ENCODE measurements at regions not wholly inside any gene's neighbourhood (a gene's known extent, or its start where the extent isn't known, plus 50 kb on each side); places are given as distances from the start of the nearest gene placed in this dataset.
"Not testable (repeated sequence)": the region's sequence is repeated elsewhere in the genome, so short reads cannot be mapped to it uniquely, and the experiment has no call there.

- peaks cover 6 to 15% of the 10 kb centered on the region in 2 donors for H3K27me3 Mint-ChIP-seq
- ATAC-seq (no peak), DNase-seq (ENCODE audit: low spot score) (no peak)
- no peaks in the 10 kb centered on the region for H3K9me3 Mint-ChIP-seq
- H3K27ac Mint-ChIP-seq: no peak overlapping the region
- no peaks in the 10 kb centered on the region for H3K36me3 Mint-ChIP-seq
- no peaks in the 10 kb centered on the region for H3K4me1 Mint-ChIP-seq (ENCODE audit: low read depth in 2 of 2)
- no peak overlapping the region for H3K4me3 Mint-ChIP-seq
Measured at GRCh38 chr7:26988836-26989374, 106.9 kb downstream of the HOXA1 start.

GRCh38 chr7:26987338-26987737 lies 108.5 kb downstream of the HOXA1 start:
- Mint-ChIP-seq H3K4me3 (no peak overlapping the region), H3K9me3 (no peaks in the 10 kb centered on the region)

GRCh38 chr7:26978146-26978545 lies 113.8 kb upstream of the SKAP2 start:
- DNase-seq (ENCODE audit: low spot score): no peak
- no peaks in the 10 kb centered on the region for H3K36me3 Mint-ChIP-seq
- no peak overlapping the region for H3K27ac Mint-ChIP-seq

More at GRCh38 chr7:26987338-26987737, 108.5 kb downstream of the HOXA1 start:
- Mint-ChIP-seq H3K36me3 (no peaks in the 10 kb centered on the region), H3K27me3 (peaks cover 8 to 17% of the 10 kb centered on the region in 2 donors), H3K4me1 (ENCODE audit: low read depth in 2 of 2) (no peaks in the 10 kb centered on the region), H3K27ac (no peak overlapping the region)
- ATAC-seq (no peak), DNase-seq (ENCODE audit: low spot score) (no peak)

GRCh38 chr7:26976840-26977239 lies 112.5 kb upstream of the SKAP2 start:
- H3K27ac Mint-ChIP-seq: no peak overlapping the region
- ATAC-seq: no peak

More at GRCh38 chr7:26978146-26978545, 113.8 kb upstream of the SKAP2 start:
- Mint-ChIP-seq H3K9me3 (peaks cover 3% of the 10 kb centered on the region), H3K4me3 (no peak overlapping the region), H3K27me3 (peaks cover 23 to 34% of the 10 kb centered on the region in 2 donors), H3K4me1 (ENCODE audit: low read depth in 2 of 2) (no peaks in the 10 kb centered on the region)
- no peak for ATAC-seq

GRCh38 chr7:26971924-26972323 lies 107.5 kb upstream of the SKAP2 start:
- H3K4me3 Mint-ChIP-seq; ATAC-seq; H3K4me1 Mint-ChIP-seq (ENCODE audit: low read depth in 2 of 2); DNase-seq (ENCODE audit: low spot score); H3K27ac Mint-ChIP-seq: not testable (repeated sequence)
- Mint-ChIP-seq H3K27me3 (peaks cover 26 to 39% of the 10 kb centered on the region in 2 donors), H3K36me3 (peaks cover 27% of the 10 kb centered on the region), H3K9me3 (peaks cover 20% of the 10 kb centered on the region)

More at GRCh38 chr7:26976840-26977239, 112.5 kb upstream of the SKAP2 start:
- DNase-seq (ENCODE audit: low spot score): no peak
- no peaks in the 10 kb centered on the region for H3K4me1 Mint-ChIP-seq (ENCODE audit: low read depth in 2 of 2)
- H3K27me3 Mint-ChIP-seq: peaks cover 18 to 34% of the 10 kb centered on the region in 2 donors
- H3K9me3 Mint-ChIP-seq: peaks cover 9% of the 10 kb centered on the region
- H3K4me3 Mint-ChIP-seq: no peak overlapping the region
- H3K36me3 Mint-ChIP-seq: peaks cover 13% of the 10 kb centered on the region

GRCh38 chr7:26965724-26966123 lies 101.3 kb upstream of the SKAP2 start:
- peaks cover 7 to 13% of the 10 kb centered on the region in 2 donors for H3K27me3 Mint-ChIP-seq
- no peaks in the 10 kb centered on the region for H3K4me1 Mint-ChIP-seq (ENCODE audit: low read depth in 2 of 2)
- no peak overlapping the region for H3K27ac Mint-ChIP-seq
- DNase-seq (ENCODE audit: low spot score) (no peak), ATAC-seq (no peak)
- H3K36me3 Mint-ChIP-seq: peaks cover 3% of the 10 kb centered on the region
- H3K4me3 Mint-ChIP-seq: no peak overlapping the region
- H3K9me3 Mint-ChIP-seq: no peaks in the 10 kb centered on the region

GRCh38 chr7:26964156-26964808 lies 99.9 kb upstream of the SKAP2 start:
- no peaks in the 10 kb centered on the region for H3K4me1 Mint-ChIP-seq (ENCODE audit: low read depth in 2 of 2)
- H3K4me3 Mint-ChIP-seq: no peak overlapping the region
- no peak for ATAC-seq
- DNase-seq (ENCODE audit: low spot score): no peak
- no peaks in the 10 kb centered on the region for H3K36me3 Mint-ChIP-seq
- no peaks in the 10 kb centered on the region for H3K9me3 Mint-ChIP-seq
- H3K27ac Mint-ChIP-seq: no peak overlapping the region
- H3K27me3 Mint-ChIP-seq: peaks cover 5 to 13% of the 10 kb centered on the region in 2 donors

- ATAC-seq: no peak
- Mint-ChIP-seq H3K4me3 (no peak overlapping the region), H3K27ac (no peak overlapping the region), H3K27me3 (peaks cover 22 to 32% of the 10 kb centered on the region in 2 donors), H3K9me3 (no peaks in the 10 kb centered on the region), H3K36me3 (no peaks in the 10 kb centered on the region), H3K4me1 (ENCODE audit: low read depth in 2 of 2) (no peaks in the 10 kb centered on the region)
- DNase-seq (ENCODE audit: low spot score): no peak
Measured at GRCh38 chr7:26959290-26959689, 94.9 kb upstream of the SKAP2 start.

GRCh38 chr7:26958834-26959233 lies 94.4 kb upstream of the SKAP2 start:
- no peak overlapping the region for H3K4me3 Mint-ChIP-seq
- ATAC-seq: no peak

GRCh38 chr7:26955516-26955915 lies 91.1 kb upstream of the SKAP2 start:
- Mint-ChIP-seq H3K27me3 (peaks cover 15 to 32% of the 10 kb centered on the region in 2 donors), H3K4me1 (ENCODE audit: low read depth in 2 of 2) (no peaks in the 10 kb centered on the region), H3K4me3 (no peak overlapping the region), H3K36me3 (no peaks in the 10 kb centered on the region), H3K27ac (no peak overlapping the region), H3K9me3 (no peaks in the 10 kb centered on the region)
- no peak for ATAC-seq
- DNase-seq (ENCODE audit: low spot score): no peak

More at GRCh38 chr7:26958834-26959233, 94.4 kb upstream of the SKAP2 start:
- Mint-ChIP-seq H3K27me3 (peaks cover 22 to 32% of the 10 kb centered on the region in 2 donors), H3K9me3 (no peaks in the 10 kb centered on the region), H3K36me3 (no peaks in the 10 kb centered on the region), H3K4me1 (ENCODE audit: low read depth in 2 of 2) (no peaks in the 10 kb centered on the region), H3K27ac (no peak overlapping the region)
- DNase-seq (ENCODE audit: low spot score): no peak

GRCh38 chr7:26954951-26955350 lies 90.6 kb upstream of the SKAP2 start:
- ATAC-seq: no peak
- no peak overlapping the region for H3K4me3 Mint-ChIP-seq

GRCh38 chr7:26951407-26951950 lies 87.1 kb upstream of the SKAP2 start:
- no peak for ATAC-seq
- H3K27ac Mint-ChIP-seq: no peak overlapping the region
- H3K27me3 Mint-ChIP-seq: peaks cover 6 to 8% of the 10 kb centered on the region in 2 donors
- H3K4me1 Mint-ChIP-seq (ENCODE audit: low read depth in 2 of 2): no peaks in the 10 kb centered on the region
- H3K4me3 Mint-ChIP-seq: no peak overlapping the region
- H3K36me3 Mint-ChIP-seq: no peaks in the 10 kb centered on the region
- DNase-seq (ENCODE audit: low spot score): no peak
- no peaks in the 10 kb centered on the region for H3K9me3 Mint-ChIP-seq

More at GRCh38 chr7:26954951-26955350, 90.6 kb upstream of the SKAP2 start:
- Mint-ChIP-seq H3K27me3 (peaks cover 15 to 32% of the 10 kb centered on the region in 2 donors), H3K36me3 (no peaks in the 10 kb centered on the region), H3K9me3 (no peaks in the 10 kb centered on the region), H3K4me1 (ENCODE audit: low read depth in 2 of 2) (no peaks in the 10 kb centered on the region), H3K27ac (no peak overlapping the region)
- no peak for DNase-seq (ENCODE audit: low spot score)

- Mint-ChIP-seq H3K4me3 (no peak overlapping the region), H3K27ac (no peak overlapping the region), H3K4me1 (ENCODE audit: low read depth in 2 of 2) (no peaks in the 10 kb centered on the region), H3K9me3 (no peaks in the 10 kb centered on the region), H3K27me3 (peaks cover 6 to 8% of the 10 kb centered on the region in 2 donors), H3K36me3 (no peaks in the 10 kb centered on the region)
- DNase-seq (ENCODE audit: low spot score) (no peak), ATAC-seq (no peak)
Measured at GRCh38 chr7:26950889-26951288, 86.5 kb upstream of the SKAP2 start.

- ATAC-seq: no peak
- Mint-ChIP-seq H3K9me3 (no peaks in the 10 kb centered on the region), H3K4me1 (ENCODE audit: low read depth in 2 of 2) (no peaks in the 10 kb centered on the region), H3K27ac (no peak overlapping the region), H3K27me3 (peaks cover 8 to 16% of the 10 kb centered on the region in 2 donors), H3K4me3 (no peak overlapping the region), H3K36me3 (no peaks in the 10 kb centered on the region)
- no peak for DNase-seq (ENCODE audit: low spot score)
Measured at GRCh38 chr7:26949319-26949718, 84.9 kb upstream of the SKAP2 start.
